WTC11 (cell line): ENCODE measurements at regions not wholly inside any gene's neighbourhood (a gene's known extent, or its start where the extent isn't known, plus 50 kb on each side); places are given as distances from the start of the nearest gene placed in this dataset.

Experiments used
- ATAC-seq: fragments of 200-7000 bp; cut with Tn5 transposase; 2 replicates; pipeline ENCODE4 v1.10.0; 2021; ENCODE audit warnings: mild to moderate bottlenecking, moderate library complexity
- CTCF ChIA-PET: fragments of 300-600 bp; sonication (Branson Sonifier 250); formaldehyde crosslinking; loops from one replicate; lab custom pipeline; 2021; ENCODE audit warnings: antibody characterized with exemption; lab: Charles Lee
- POLR2A ChIA-PET: fragments of 350-600 bp; sonication (Branson Sonifier 250); formaldehyde crosslinking; loops from one replicate; lab custom pipeline; 2021; ENCODE audit warnings: antibody characterized with exemption; lab: Charles Lee
- DNase-seq: peaks from one replicate; pipeline ENCODE4 v3.0.0; 2021; ENCODE audit warnings: low spot score
- H3K27ac Mint-ChIP-seq: 2 replicates; pipeline ENCODE4 v1.8.0; 2021; ENCODE audit warnings: mixed read lengths
- H3K27me3 Mint-ChIP-seq: 2 replicates; pipeline ENCODE4 v1.8.0; 2021; ENCODE audit warnings: low read depth, mild to moderate bottlenecking, moderate library complexity, mixed read lengths
- H3K36me3 Mint-ChIP-seq: 2 replicates; pipeline ENCODE4 v1.8.0; 2021; ENCODE audit warnings: mixed read lengths
- H3K4me1 Mint-ChIP-seq: 2 replicates; pipeline ENCODE4 v1.8.0; 2022; ENCODE audit warnings: mixed read lengths
- H3K4me3 Mint-ChIP-seq: 2 replicates; pipeline ENCODE4 v1.8.0; 2021; ENCODE audit warnings: mild to moderate bottlenecking, moderate library complexity, mixed read lengths
- H3K9me3 Mint-ChIP-seq: 2 replicates; pipeline ENCODE4 v1.8.0; 2021; ENCODE audit warnings: mixed read lengths
- ATF1 ChIP-seq: sonication (generic); formaldehyde crosslinking; IDR thresholded peaks from 2 replicates; pipeline ENCODE4 v1.8.1; 2023; ENCODE audit warnings: mild to moderate bottlenecking, moderate library complexity, missing genetic modification reagents
- CBFB ChIP-seq: sonication (generic); formaldehyde crosslinking; IDR thresholded peaks from 2 replicates; pipeline ENCODE4 v1.8.1; 2022; ENCODE audit warnings: mild to moderate bottlenecking, low read depth, missing genetic modification reagents
- CREM ChIP-seq: sonication (generic); formaldehyde crosslinking; IDR thresholded peaks from 2 replicates; pipeline ENCODE4 v1.8.1; 2022; ENCODE audit warnings: mild to moderate bottlenecking, missing genetic modification reagents, moderate library complexity
- E2F1 ChIP-seq: sonication (generic); formaldehyde crosslinking; IDR thresholded peaks from 2 replicates; pipeline ENCODE4 v1.8.0; 2022; ENCODE audit warnings: mild to moderate bottlenecking, missing genetic modification reagents
- FOXP1 ChIP-seq: sonication (generic); formaldehyde crosslinking; IDR thresholded peaks from 2 replicates; pipeline ENCODE4 v1.8.0; 2022; ENCODE audit warnings: missing genetic modification reagents, mild to moderate bottlenecking, moderate library complexity, borderline replicate concordance
- GABPB1 ChIP-seq: sonication (generic); formaldehyde crosslinking; IDR thresholded peaks from 2 replicates; pipeline ENCODE4 v1.8.1; 2023; ENCODE audit warnings: mild to moderate bottlenecking, missing genetic modification reagents
- GRHL2 ChIP-seq: fragments of 250-450 bp; sonication (Bioruptor Pico); IDR thresholded peaks from 2 replicates; pipeline ENCODE4 v1.8.0; 2022; ENCODE audit warnings: mild to moderate bottlenecking, moderate library complexity; ENCODE audit not compliant: insufficient replicate concordance, severe bottlenecking
- GTF2I ChIP-seq: fragments of 250-450 bp; sonication (Bioruptor Pico); conservative IDR thresholded peaks from 2 replicates; pipeline ENCODE4 v1.4.0; 2021; ENCODE audit warnings: mild to moderate bottlenecking
- HMGA2 ChIP-seq: fragments of 250-450 bp; sonication (Bioruptor Pico); IDR thresholded peaks from 2 replicates; pipeline ENCODE4 v1.4.0; 2021; ENCODE audit warnings: mild to moderate bottlenecking, moderate library complexity
- HMGXB4 ChIP-seq: sonication (generic); formaldehyde crosslinking; IDR thresholded peaks from 2 replicates; pipeline ENCODE4 v1.8.1; 2023; ENCODE audit warnings: mild to moderate bottlenecking, moderate library complexity, missing genetic modification reagents
- IRF2 ChIP-seq: sonication (generic); formaldehyde crosslinking; IDR thresholded peaks from 2 replicates; pipeline ENCODE4 v1.8.0; 2022; ENCODE audit warnings: low read depth, missing genetic modification reagents, borderline replicate concordance
- JAZF1 ChIP-seq: fragments of 250-450 bp; sonication (Bioruptor Pico); IDR thresholded peaks from 2 replicates; pipeline ENCODE4 v1.9.0; 2021; ENCODE audit warnings: moderate library complexity, mild to moderate bottlenecking, inconsistent platforms
- JUN ChIP-seq: sonication (generic); formaldehyde crosslinking; IDR thresholded peaks from 2 replicates; pipeline ENCODE4 v1.8.0; 2023; ENCODE audit warnings: mild to moderate bottlenecking, missing genetic modification reagents
- KAT7 ChIP-seq: sonication (generic); formaldehyde crosslinking; IDR thresholded peaks from 2 replicates; pipeline ENCODE4 v1.8.1; 2023; ENCODE audit warnings: missing genetic modification reagents, mild to moderate bottlenecking, borderline replicate concordance
- MXD4 ChIP-seq: fragments of 250-450 bp; sonication (Bioruptor Pico); IDR thresholded peaks from 2 replicates; pipeline ENCODE4 v1.8.0; 2021; ENCODE audit warnings: mild to moderate bottlenecking, moderate library complexity, borderline replicate concordance
- NFE2L1 ChIP-seq: sonication (generic); formaldehyde crosslinking; IDR thresholded peaks from 2 replicates; pipeline ENCODE4 v1.8.1; 2023; ENCODE audit warnings: missing genetic modification reagents
- NFYB ChIP-seq: sonication (generic); formaldehyde crosslinking; conservative IDR thresholded peaks from 2 replicates; pipeline ENCODE4 v1.8.0; 2022; ENCODE audit warnings: low read depth, missing genetic modification reagents
- NR2C2 ChIP-seq: sonication (generic); formaldehyde crosslinking; IDR thresholded peaks from 2 replicates; pipeline ENCODE4 v1.8.0; 2022; ENCODE audit warnings: mild to moderate bottlenecking, missing genetic modification reagents
- NR3C1 ChIP-seq: sonication (generic); formaldehyde crosslinking; conservative IDR thresholded peaks from 2 replicates; pipeline ENCODE4 v1.8.1; 2023; ENCODE audit warnings: low read depth, mild to moderate bottlenecking, missing genetic modification reagents
- SMAD3 ChIP-seq: sonication (generic); formaldehyde crosslinking; IDR thresholded peaks from 2 replicates; pipeline ENCODE4 v1.8.0; 2022; ENCODE audit warnings: missing genetic modification reagents, mild to moderate bottlenecking, borderline replicate concordance
- SP1 ChIP-seq: sonication (generic); formaldehyde crosslinking; conservative IDR thresholded peaks from 2 replicates; pipeline ENCODE4 v1.8.1; 2022; ENCODE audit warnings: missing genetic modification reagents
- TEAD1 ChIP-seq: sonication (generic); formaldehyde crosslinking; IDR thresholded peaks from 2 replicates; pipeline ENCODE4 v1.8.0; 2022; ENCODE audit warnings: mild to moderate bottlenecking, missing genetic modification reagents
- TEAD4 ChIP-seq: sonication (generic); formaldehyde crosslinking; IDR thresholded peaks from 2 replicates; pipeline ENCODE4 v1.8.0; 2022; ENCODE audit warnings: mild to moderate bottlenecking, missing genetic modification reagents
- ZNF219 ChIP-seq: sonication (generic); formaldehyde crosslinking; IDR thresholded peaks from 2 replicates; pipeline ENCODE4 v1.8.0; 2023; ENCODE audit warnings: missing genetic modification reagents, mild to moderate bottlenecking, borderline replicate concordance
- ZNF396 ChIP-seq: fragments of 250-450 bp; sonication (Bioruptor Pico); IDR thresholded peaks from 2 replicates; pipeline ENCODE4 v1.8.0; 2021; ENCODE audit warnings: mild to moderate bottlenecking, moderate library complexity, borderline replicate concordance
- ZNF425 ChIP-seq: fragments of 250-450 bp; sonication (Bioruptor Pico); conservative IDR thresholded peaks from 2 replicates; pipeline ENCODE4 v1.9.0; 2021; ENCODE audit warnings: mild to moderate bottlenecking
- ZNF671 ChIP-seq: fragments of 250-450 bp; sonication (Bioruptor Pico); IDR thresholded peaks from 2 replicates; pipeline ENCODE4 v1.8.0; 2021; ENCODE audit warnings: mild to moderate bottlenecking
- ZSCAN18 ChIP-seq: fragments of 250-450 bp; sonication (Bioruptor Pico); IDR thresholded peaks from 2 replicates; pipeline ENCODE4 v2.1.2; 2022; ENCODE audit warnings: mild to moderate bottlenecking, moderate library complexity
- TF ChIP-seq, protein P1 (sequence below): fragments of 250-450 bp; sonication (Bioruptor Pico); IDR thresholded peaks from 2 replicates; pipeline ENCODE4 v1.9.0; 2021; ENCODE audit warnings: mild to moderate bottlenecking

GRCh38 chr7:118350260-118350659, 125.8 kb downstream of the ANKRD7 start (continued):
- no peak for TF ChIP-seq CREM (CRISPR knock-in tag)

GRCh38 chr7:118352867-118353453, 128.5 kb downstream of the ANKRD7 start:
- ATAC-seq (no peak), DNase-seq (no peak)
- H3K4me1 Mint-ChIP-seq: no peaks in the 10 kb centered on the region
- no peaks in the 10 kb centered on the region for H3K27me3 Mint-ChIP-seq
- ChIA-PET CTCF (interaction anchor here (1.8 kb wide), 1 partner anchor 845 kb away, joined by 4 read pairs; no protein-coding TSS in a partner anchor), POLR2A (no interaction called here)
- H3K36me3 Mint-ChIP-seq: peaks cover 20% of the 10 kb centered on the region
- TF ChIP-seq JUN (no peak), ZNF671 (CRISPR knock-in tag) (no peak), TEAD1 (CRISPR knock-in tag) (no peak), ATF1 (CRISPR knock-in tag) (no peak), GABPB1 (no peak), SP1 (no peak), ZSCAN18 (no peak), JAZF1 (no peak), ZNF396 (CRISPR knock-in tag) (no peak), GTF2I (CRISPR knock-in tag) (no peak), SMAD3 (no peak), HMGA2 (CRISPR knock-in tag) (no peak), NR3C1 (CRISPR knock-in tag) (no peak), HMGXB4 (CRISPR knock-in tag) (no peak), NFE2L1 (CRISPR knock-in tag) (no peak)
- peaks cover 28% of the 10 kb centered on the region for H3K9me3 Mint-ChIP-seq
- H3K27ac Mint-ChIP-seq: no peak overlapping the region
- H3K4me3 Mint-ChIP-seq: no peak overlapping the region

GRCh38 chr7:118366363-118366762, 141.9 kb downstream of the ANKRD7 start:
- Mint-ChIP-seq H3K27me3 (no peaks in the 10 kb centered on the region), H3K4me1 (no peaks in the 10 kb centered on the region), H3K4me3 (no peak overlapping the region), H3K36me3 (no peaks in the 10 kb centered on the region), H3K27ac (no peak overlapping the region), H3K9me3 (no peaks in the 10 kb centered on the region)
- CTCF ChIA-PET: no interaction called here
- POLR2A ChIA-PET: no interaction called here
- no peak for DNase-seq
- no peak for ATAC-seq
- TF ChIP-seq IRF2 (CRISPR knock-in tag): no peak
- TF ChIP-seq NR2C2 (CRISPR knock-in tag): no peak
- no peak for TF ChIP-seq KAT7 (CRISPR knock-in tag)
- no peak for TF ChIP-seq ZNF396 (CRISPR knock-in tag)
- TF ChIP-seq NFE2L1 (CRISPR knock-in tag): no peak
- no peak for TF ChIP-seq NR3C1 (CRISPR knock-in tag)
- TF ChIP-seq CBFB (CRISPR knock-in tag): no peak
- TF ChIP-seq GRHL2 (CRISPR knock-in tag): no peak
- no peak for TF ChIP-seq NFYB (CRISPR knock-in tag)
- no peak for TF ChIP-seq ZNF425 (CRISPR knock-in tag)
- no peak for TF ChIP-seq ZNF219 (CRISPR knock-in tag)
- TF ChIP-seq, protein P1, sequence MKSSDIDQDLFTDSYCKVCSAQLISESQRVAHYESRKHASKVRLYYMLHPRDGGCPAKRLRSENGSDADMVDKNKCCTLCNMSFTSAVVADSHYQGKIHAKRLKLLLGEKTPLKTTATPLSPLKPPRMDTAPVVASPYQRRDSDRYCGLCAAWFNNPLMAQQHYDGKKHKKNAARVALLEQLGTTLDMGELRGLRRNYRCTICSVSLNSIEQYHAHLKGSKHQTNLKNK (CRISPR knock-in tag): no peak
- TF ChIP-seq E2F1 (CRISPR knock-in tag): no peak
- no peak for TF ChIP-seq HMGA2 (CRISPR knock-in tag)
- TF ChIP-seq FOXP1 (CRISPR knock-in tag): no peak
- no peak for TF ChIP-seq TEAD4
- no peak for TF ChIP-seq MXD4 (CRISPR knock-in tag)
